Esophagus (tissue), 2 donors: ENCODE measurements at regions not wholly inside any gene's neighbourhood (a gene's known extent, or its start where the extent isn't known, plus 50 kb on each side); places are given as distances from the start of the nearest gene placed in this dataset.

Experiments used
- H3K27ac ChIP-seq, 2 donors: one replicate each; pipeline ENCODE4 v1.5.1; 2013; ENCODE audit warnings: low read depth in 2 of 2, mild to moderate bottlenecking in 2 of 2, inconsistent platforms in 1 of 2, low read length in 1 of 2, moderate library complexity in 1 of 2
- H3K27me3 ChIP-seq, 2 donors: one replicate each; pipeline ENCODE4 v1.6.1; 2013; ENCODE audit warnings: low read length in 2 of 2, control low read depth in 1 of 2, mild to moderate bottlenecking in 1 of 2; ENCODE audit not compliant: insufficient read depth in 2 of 2, control insufficient read depth in 1 of 2
- H3K36me3 ChIP-seq, 2 donors: one replicate each; pipeline ENCODE4 v1.6.1; 2013; ENCODE audit warnings: low read length in 1 of 2; ENCODE audit not compliant: control insufficient read depth in 2 of 2, insufficient read depth in 2 of 2
- H3K4me1 ChIP-seq, 2 donors: one replicate each; pipeline ENCODE4 v1.6.1; 2013; ENCODE audit warnings: low read length in 1 of 2; ENCODE audit not compliant: control insufficient read depth in 2 of 2, insufficient read depth in 2 of 2
- H3K4me3 ChIP-seq, 2 donors: one replicate each; pipeline ENCODE4 v1.5.1; 2013; ENCODE audit warnings: low read length in 2 of 2, mild to moderate bottlenecking in 2 of 2, low read depth in 1 of 2, moderate library complexity in 1 of 2
- H3K9me3 ChIP-seq, 2 donors: one replicate each; pipeline ENCODE4 v1.6.1; 2013; ENCODE audit warnings: mild to moderate bottlenecking in 2 of 2, low read depth in 1 of 2, low read length in 1 of 2, moderate library complexity in 1 of 2; ENCODE audit not compliant: control insufficient read depth in 2 of 2, insufficient read depth in 1 of 2
- WGBS, 2 donors: extraction: QIAGEN DNeasy Blood & Tissue Kit; methylation state at CpG; one replicate each; pipeline ENCODE4 v1.1.7; 2013; 5-methylcytosine and 5-hydroxymethylcytosine counted together
- donor health status: healthy with polysubstance abuse.
- donor health status: Bipolar disorder and iron deficiency.

GRCh38 chr16:80167657-80168390 lies 373.0 kb upstream of the DYNLRB2 start:
- peaks cover 0 to 4% of the 10 kb centered on the region in 2 donors for H3K9me3 ChIP-seq
- WGBS, 2 donors, result 50 to 51% methylated on average over 10 of the region's 10 CpGs
- H3K27ac ChIP-seq, result peak overlapping the region in 1 of 2 donors; percentile 28
- no peaks in the 10 kb centered on the region for H3K27me3 ChIP-seq
- no peak overlapping the region for H3K4me3 ChIP-seq
- no peaks in the 10 kb centered on the region for H3K4me1 ChIP-seq
- H3K36me3 ChIP-seq, result no peaks in the 10 kb centered on the region

GRCh38 chr16:80166082-80166481 lies 374.7 kb upstream of the DYNLRB2 start:
- Histone ChIP-seq H3K27me3 (no peaks in the 10 kb centered on the region), H3K4me3 (no peak overlapping the region), H3K4me1 (no peaks in the 10 kb centered on the region), H3K9me3 (peaks cover 0 to 3% of the 10 kb centered on the region in 2 donors), H3K27ac (no peak overlapping the region), H3K36me3 (no peaks in the 10 kb centered on the region)
- 72 to 81% methylated on average over 3 of the region's 3 CpGs for WGBS, 2 donors

- Histone ChIP-seq H3K27me3 (no peaks in the 10 kb centered on the region), H3K36me3 (no peaks in the 10 kb centered on the region), H3K4me1 (no peaks in the 10 kb centered on the region), H3K4me3 (no peak overlapping the region), H3K27ac (no peak overlapping the region), H3K9me3 (peaks cover 0 to 2% of the 10 kb centered on the region in 2 donors)
- 69 to 83% methylated on average over 5 of the region's 5 CpGs for WGBS, 2 donors
Measured at GRCh38 chr16:80164966-80165550, 375.7 kb upstream of the DYNLRB2 start.

GRCh38 chr16:80163339-80163738 lies 377.5 kb upstream of the DYNLRB2 start:
- no peak overlapping the region for H3K4me3 ChIP-seq
- no peak overlapping the region for H3K27ac ChIP-seq
- H3K36me3 ChIP-seq, result no peaks in the 10 kb centered on the region
- no peaks in the 10 kb centered on the region for H3K27me3 ChIP-seq
- peaks cover 0 to 2% of the 10 kb centered on the region in 2 donors for H3K9me3 ChIP-seq
- 71 to 90% methylated on average over 4 of the region's 4 CpGs for WGBS, 2 donors
- H3K4me1 ChIP-seq, result no peaks in the 10 kb centered on the region

- Histone ChIP-seq H3K4me3 (no peak overlapping the region), H3K36me3 (no peaks in the 10 kb centered on the region), H3K4me1 (no peaks in the 10 kb centered on the region), H3K27me3 (no peaks in the 10 kb centered on the region), H3K27ac (no peak overlapping the region), H3K9me3 (peaks cover 0 to 2% of the 10 kb centered on the region in 2 donors)
- 84 to 86% methylated on average over 12 of the region's 12 CpGs for WGBS, 2 donors
Measured at GRCh38 chr16:80161799-80162739, 378.7 kb upstream of the DYNLRB2 start.

GRCh38 chr16:80158766-80159165 lies 382.0 kb upstream of the DYNLRB2 start:
- H3K4me1 ChIP-seq, result no peaks in the 10 kb centered on the region
- no peaks in the 10 kb centered on the region for H3K9me3 ChIP-seq
- no peak overlapping the region for H3K27ac ChIP-seq
- H3K27me3 ChIP-seq, result no peaks in the 10 kb centered on the region
- no peaks in the 10 kb centered on the region for H3K36me3 ChIP-seq
- no peak overlapping the region for H3K4me3 ChIP-seq
- 69 to 82% methylated on average over 4 of the region's 4 CpGs for WGBS, 2 donors

- no peaks in the 10 kb centered on the region for H3K9me3 ChIP-seq
- H3K4me3 ChIP-seq, result no peak overlapping the region
- H3K27ac ChIP-seq, result no peak overlapping the region
- 23 to 39% methylated on average over 3 of the region's 3 CpGs for WGBS, 2 donors
- H3K27me3 ChIP-seq, result no peaks in the 10 kb centered on the region
- no peaks in the 10 kb centered on the region for H3K36me3 ChIP-seq
- no peaks in the 10 kb centered on the region for H3K4me1 ChIP-seq
Measured at GRCh38 chr16:80151722-80152111, 389.1 kb upstream of the DYNLRB2 start.

GRCh38 chr16:80150978-80151721 lies 389.6 kb upstream of the DYNLRB2 start:
- H3K27ac ChIP-seq, result no peak overlapping the region
- no peaks in the 10 kb centered on the region for H3K4me1 ChIP-seq
- no peak overlapping the region for H3K4me3 ChIP-seq
- H3K9me3 ChIP-seq, result no peaks in the 10 kb centered on the region
- H3K27me3 ChIP-seq, result no peaks in the 10 kb centered on the region
- no peaks in the 10 kb centered on the region for H3K36me3 ChIP-seq
- WGBS, 2 donors, result 76 to 82% methylated on average over 3 of the region's 3 CpGs

- Histone ChIP-seq H3K9me3 (no peaks in the 10 kb centered on the region), H3K27me3 (no peaks in the 10 kb centered on the region), H3K36me3 (no peaks in the 10 kb centered on the region), H3K27ac (no peak overlapping the region), H3K4me3 (no peak overlapping the region), H3K4me1 (no peaks in the 10 kb centered on the region)
- 79 to 91% methylated on average over 3 of the region's 3 CpGs for WGBS, 2 donors
Measured at GRCh38 chr16:80148826-80149225, 392.0 kb upstream of the DYNLRB2 start.
